ENCODE measurements at regions not wholly inside any gene's neighbourhood (a gene's known extent, or its start where the extent isn't known, plus 50 kb on each side); places are given as distances from the start of the nearest gene placed in this dataset.
A peak's percentile ranks its signal among the peaks of the same experiment; 100 is the strongest.

GRCh38 chr18:46329736-46330246 is 225.6 kb downstream of the HAUS1 start:
- DNase-seq: no peak

- no peak for DNase-seq
Measured at GRCh38 chr18:46331316-46331715, 227.1 kb downstream of the HAUS1 start.

GRCh38 chr18:46332286-46332801 is 228.2 kb downstream of the HAUS1 start:
- no peak for DNase-seq

- DNase-seq: no peak
Measured at GRCh38 chr18:46332921-46333341, 228.7 kb downstream of the HAUS1 start.

GRCh38 chr18:46333431-46334135 is 229.4 kb downstream of the HAUS1 start:
- DNase-seq: peak in 1 of 2 donors; percentile 44

- peak in 1 of 2 donors; percentile 17 for DNase-seq
Measured at GRCh38 chr18:46334868-46335281, 230.7 kb downstream of the HAUS1 start.

- DNase-seq: no peak
Measured at GRCh38 chr18:46335534-46336101, 231.4 kb downstream of the HAUS1 start.

GRCh38 chr18:46336278-46337111 is 232.3 kb downstream of the HAUS1 start:
- DNase-seq: no peak

GRCh38 chr18:46337271-46337670 is 233.1 kb downstream of the HAUS1 start:
- DNase-seq: no peak

GRCh38 chr18:46338205-46338604 is 234.0 kb downstream of the HAUS1 start:
- no peak for DNase-seq

GRCh38 chr18:46338766-46339165 is 234.6 kb downstream of the HAUS1 start:
- no peak for DNase-seq

GRCh38 chr18:46340716-46341115 is 236.5 kb downstream of the HAUS1 start:
- no peak for DNase-seq

GRCh38 chr18:46341986-46342525 is 237.9 kb downstream of the HAUS1 start:
- DNase-seq: no peak

- DNase-seq: no peak
Measured at GRCh38 chr18:46343456-46343855, 239.3 kb downstream of the HAUS1 start.

GRCh38 chr18:46343931-46344372 is 239.8 kb downstream of the HAUS1 start:
- peak; percentile 36 to 58 for DNase-seq

GRCh38 chr18:46344416-46345180 is 240.4 kb downstream of the HAUS1 start:
- DNase-seq: no peak

GRCh38 chr18:46345181-46345465 is 240.9 kb downstream of the HAUS1 start:
- no peak for DNase-seq

GRCh38 chr18:46346213-46346612 is 242.0 kb downstream of the HAUS1 start:
- no peak for DNase-seq

GRCh38 chr18:46346896-46347630 is 242.9 kb downstream of the HAUS1 start:
- DNase-seq: no peak

- DNase-seq: no peak
Measured at GRCh38 chr18:46350598-46351159, 246.5 kb downstream of the HAUS1 start.

GRCh38 chr18:46352520-46353250 is 248.5 kb downstream of the HAUS1 start:
- DNase-seq: no peak
